ENCODE measurements at regions not wholly inside any gene's neighbourhood (a gene's known extent, or its start where the extent isn't known, plus 50 kb on each side); places are given as distances from the start of the nearest gene placed in this dataset.
"Not testable (repeated sequence)": the region's sequence is repeated elsewhere in the genome, so short reads cannot be mapped to it uniquely, and the experiment has no call there.

- no peak for DNase-seq (ENCODE audit: low read depth)
Measured at GRCh38 chr4:19178835-19179234, 1072.9 kb upstream of the SLIT2 start.

GRCh38 chr4:19177616-19178015, 1074.1 kb upstream of the SLIT2 start:
- DNase-seq (ENCODE audit: low read depth), result no peak

- DNase-seq (ENCODE audit: low read depth), result no peak
Measured at GRCh38 chr4:19171832-19172231, 1079.9 kb upstream of the SLIT2 start.

- no peak for DNase-seq (ENCODE audit: low read depth)
Measured at GRCh38 chr4:19167311-19167710, 1084.4 kb upstream of the SLIT2 start.

- no peak for DNase-seq (ENCODE audit: low read depth)
Measured at GRCh38 chr4:19164334-19164733, 1087.4 kb upstream of the SLIT2 start.

GRCh38 chr4:19159874-19160273, 1091.8 kb upstream of the SLIT2 start:
- no peak for DNase-seq (ENCODE audit: low read depth)

- DNase-seq (ENCODE audit: low read depth), result no peak
Measured at GRCh38 chr4:19158107-19158809, 1093.4 kb upstream of the SLIT2 start.

- no peak for DNase-seq (ENCODE audit: low read depth)
Measured at GRCh38 chr4:19156786-19157185, 1094.9 kb upstream of the SLIT2 start.

GRCh38 chr4:19155568-19155967, 1096.1 kb upstream of the SLIT2 start:
- DNase-seq (ENCODE audit: low read depth), result no peak

- DNase-seq (ENCODE audit: low read depth), result not testable (repeated sequence)
Measured at GRCh38 chr4:19154267-19154666, 1097.4 kb upstream of the SLIT2 start.

- DNase-seq (ENCODE audit: low read depth), result no peak
Measured at GRCh38 chr4:19152264-19152663, 1099.4 kb upstream of the SLIT2 start.

GRCh38 chr4:19151684-19152083, 1100.0 kb upstream of the SLIT2 start:
- DNase-seq (ENCODE audit: low read depth), result no peak

- DNase-seq (ENCODE audit: low read depth), result no peak
Measured at GRCh38 chr4:19146038-19146437, 1105.7 kb upstream of the SLIT2 start.

GRCh38 chr4:19135895-19136633, 1114.5 kb upstream of the LCORL start:
- DNase-seq (ENCODE audit: low read depth), result no peak

GRCh38 chr4:19134685-19135084, 1113.1 kb upstream of the LCORL start:
- DNase-seq (ENCODE audit: low read depth), result no peak

GRCh38 chr4:19133315-19133714, 1111.8 kb upstream of the LCORL start:
- DNase-seq (ENCODE audit: low read depth), result no peak

GRCh38 chr4:19130866-19131265, 1109.3 kb upstream of the LCORL start:
- no peak for DNase-seq (ENCODE audit: low read depth)

- DNase-seq (ENCODE audit: low read depth), result no peak
Measured at GRCh38 chr4:19128176-19128575, 1106.6 kb upstream of the LCORL start.

- DNase-seq (ENCODE audit: low read depth), result no peak
Measured at GRCh38 chr4:19126903-19127302, 1105.3 kb upstream of the LCORL start.

GRCh38 chr4:19123681-19124080, 1102.1 kb upstream of the LCORL start:
- DNase-seq (ENCODE audit: low read depth), result no peak

- no peak for DNase-seq (ENCODE audit: low read depth)
Measured at GRCh38 chr4:19119904-19120560, 1098.5 kb upstream of the LCORL start.

- no peak for DNase-seq (ENCODE audit: low read depth)
Measured at GRCh38 chr4:19117022-19117421, 1095.5 kb upstream of the LCORL start.

All from myocyte (in vitro differentiated cells).